Activated naive CD4-positive, alpha-beta T cell treated with anti-CD3 and anti-CD28 coated beads, Interleukin-2, amount 50 U/mL, for 72 hours (primary cell): ENCODE measurements at regions not wholly inside any gene's neighbourhood (a gene's known extent, or its start where the extent isn't known, plus 50 kb on each side); places are given as distances from the start of the nearest gene placed in this dataset.

ENCODE experiments used
- ATAC-seq, 2 donors: fragments of 150-1000 bp; cut with Tn5 transposase; 2 replicates each; pipeline ENCODE4 v1.10.0; 2021; ENCODE audit warnings: mild to moderate bottlenecking in 2 of 2, moderate library complexity in 2 of 2
- DNase-seq, 2 donors: peaks; one replicate each; pipeline ENCODE4 v3.0.0; 2021 to 2022; ENCODE audit warnings: low spot score in 2 of 2
- H3K27ac Mint-ChIP-seq, 2 donors: one replicate each; pipeline ENCODE4 v1.8.0; 2022; ENCODE audit warnings: mild to moderate bottlenecking in 2 of 2, mixed read lengths in 2 of 2
- H3K36me3 Mint-ChIP-seq, 2 donors: one replicate each; pipeline ENCODE4 v1.8.0; 2022; ENCODE audit warnings: mixed read lengths in 2 of 2
- H3K9me3 Mint-ChIP-seq, 2 donors: one replicate each; pipeline ENCODE4 v1.8.0; 2022; ENCODE audit warnings: mixed read lengths in 2 of 2

DNA sequence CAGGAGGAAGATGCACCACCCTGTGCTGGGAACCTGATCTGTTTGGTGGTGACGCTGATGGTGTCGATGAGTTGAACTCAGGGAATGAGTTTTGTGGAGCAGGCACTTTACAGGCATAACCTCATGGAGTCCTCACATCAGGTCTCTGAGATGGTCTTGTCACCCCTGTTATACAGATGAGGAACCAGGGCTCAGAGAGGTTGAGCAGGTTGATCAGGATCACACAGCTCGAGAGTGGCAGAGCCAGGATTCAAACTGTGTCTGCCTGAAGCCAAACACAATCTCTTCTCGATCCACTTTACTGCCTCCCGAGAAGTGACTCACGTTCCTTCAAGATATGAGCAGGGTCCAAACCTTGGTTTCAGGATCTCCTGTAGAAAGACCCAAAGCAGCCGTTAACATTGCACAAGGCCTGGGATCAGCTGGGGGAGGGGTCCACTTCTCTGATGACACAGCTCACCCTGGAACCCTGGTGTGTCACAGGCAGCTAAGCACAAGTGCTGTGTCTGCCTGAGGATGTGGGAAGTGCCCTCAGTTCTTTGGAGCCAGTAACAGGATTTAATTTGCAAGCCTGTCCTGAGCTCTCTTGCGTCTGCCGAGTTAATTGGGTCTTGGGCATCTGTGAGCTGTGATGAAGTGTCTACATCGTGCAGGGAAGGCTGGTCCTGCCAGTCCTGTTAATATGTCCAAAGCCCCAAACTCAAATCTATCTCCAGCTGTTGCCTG lies 65.4 kb upstream of the STUM start:
- no peak for DNase-seq
- no peak overlapping the region for H3K27ac Mint-ChIP-seq
- H3K36me3 Mint-ChIP-seq: no peaks in the 10 kb centered on the region
- no peak for ATAC-seq
- no peaks in the 10 kb centered on the region for H3K9me3 Mint-ChIP-seq

DNA sequence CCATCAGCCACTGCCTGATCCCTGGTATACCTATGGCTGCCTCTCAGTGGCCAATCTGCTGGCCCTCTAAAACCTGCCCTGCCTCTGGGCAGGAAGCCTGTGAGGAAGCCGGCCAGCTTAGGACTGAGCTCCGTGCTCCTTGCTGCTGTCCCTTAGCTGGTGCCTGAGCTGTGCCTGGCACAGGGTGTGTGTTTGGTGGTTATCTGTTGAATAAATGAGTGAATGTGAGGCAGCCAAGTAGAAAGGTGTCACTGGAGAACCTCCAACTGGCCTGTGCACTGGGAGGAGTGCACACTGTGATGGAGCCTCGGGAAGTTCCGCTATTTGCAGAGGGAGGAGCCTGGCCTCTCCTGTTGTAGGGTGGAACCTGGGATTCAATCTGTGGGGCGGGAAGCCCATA lies 63.4 kb upstream of the STUM start:
- ATAC-seq: no peak
- no peaks in the 10 kb centered on the region for H3K9me3 Mint-ChIP-seq
- no peak overlapping the region for H3K27ac Mint-ChIP-seq
- DNase-seq: no peak
- H3K36me3 Mint-ChIP-seq: no peaks in the 10 kb centered on the region

DNA sequence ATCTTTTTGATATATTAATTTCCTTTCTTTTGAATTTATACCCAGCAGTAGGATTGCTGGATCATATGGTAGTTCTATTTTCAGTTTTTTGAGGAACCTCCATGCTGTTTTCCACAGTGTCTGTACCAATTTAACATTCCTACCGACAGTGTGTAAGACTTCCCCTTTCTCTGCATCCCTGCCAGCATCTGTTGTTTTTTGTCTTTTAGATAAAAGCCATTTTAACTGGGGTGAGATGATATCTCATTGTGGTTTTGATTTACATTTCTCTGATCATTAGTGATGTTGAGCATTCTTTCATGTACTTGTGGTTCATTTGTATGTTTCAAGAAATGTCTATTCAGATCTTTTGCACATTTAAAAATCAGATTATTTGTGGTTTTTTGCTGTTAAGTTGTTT lies 62.4 kb upstream of the STUM start:
- Mint-ChIP-seq H3K9me3 (no peaks in the 10 kb centered on the region), H3K27ac (no peak overlapping the region), H3K36me3 (no peaks in the 10 kb centered on the region)
- DNase-seq (no peak), ATAC-seq (no peak)

DNA sequence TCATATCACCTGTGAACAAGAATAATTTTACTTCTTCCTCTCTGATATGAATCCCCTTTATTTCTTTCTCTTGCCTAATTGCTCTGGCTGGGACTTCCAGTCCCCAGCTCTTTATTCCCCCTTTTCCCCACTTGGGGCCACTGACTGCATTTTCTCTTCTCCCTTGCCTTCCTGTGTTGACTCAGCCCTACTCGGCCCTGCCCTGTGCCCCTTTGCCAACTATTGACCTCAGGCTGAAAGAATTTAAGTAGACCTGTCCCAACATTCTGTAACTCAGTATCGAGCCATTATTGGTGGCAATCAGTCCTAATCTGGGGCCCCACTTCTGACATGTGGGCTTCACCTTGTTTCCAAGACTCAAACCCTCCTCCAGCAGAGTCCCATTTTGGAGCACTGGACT lies 60.6 kb upstream of the STUM start:
- Mint-ChIP-seq H3K9me3 (no peaks in the 10 kb centered on the region), H3K27ac (peak overlapping the region in 1 of 2 donors; percentile 73), H3K36me3 (no peaks in the 10 kb centered on the region)
- DNase-seq: no peak
- ATAC-seq: no peak

DNA sequence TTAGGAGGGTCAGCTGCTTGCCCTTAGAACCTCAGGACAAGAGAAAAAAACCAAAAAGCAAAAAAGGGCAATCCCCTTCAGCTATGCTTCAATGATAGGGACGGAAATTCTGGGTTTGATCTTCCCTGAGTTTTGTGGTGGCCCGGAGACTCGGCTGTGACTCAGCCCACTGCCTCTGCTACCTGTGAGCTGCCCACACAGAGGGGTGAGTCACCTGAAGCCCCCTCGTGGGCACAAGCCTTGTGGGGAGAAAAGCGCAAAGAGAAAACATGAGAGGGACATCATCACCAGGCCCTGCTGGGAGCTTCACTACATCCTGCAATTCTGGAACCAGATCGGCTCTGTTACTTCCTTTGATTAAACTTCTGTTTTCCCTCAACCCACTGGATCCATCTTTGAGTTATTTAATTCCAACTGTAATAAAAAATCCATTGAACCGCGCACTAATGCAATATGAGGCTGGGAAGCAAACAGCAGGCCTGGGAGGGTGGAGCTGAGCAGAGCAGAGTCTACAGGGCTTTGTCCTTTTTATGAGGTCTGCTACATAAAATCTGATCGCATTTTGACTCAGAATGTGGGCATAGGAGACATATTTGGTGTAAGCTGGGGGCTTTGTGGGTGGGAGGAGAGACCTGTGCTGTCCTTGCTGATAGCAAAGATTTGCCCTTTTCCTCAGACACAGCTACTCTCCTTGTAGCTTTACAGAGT lies 58.7 kb upstream of the STUM start:
- H3K9me3 Mint-ChIP-seq: no peaks in the 10 kb centered on the region
- H3K27ac Mint-ChIP-seq: peak overlapping the region in 1 of 2 donors; percentile 27
- ATAC-seq: peak; percentile 54 to 65
- H3K36me3 Mint-ChIP-seq: no peaks in the 10 kb centered on the region
- DNase-seq: no peak

DNA sequence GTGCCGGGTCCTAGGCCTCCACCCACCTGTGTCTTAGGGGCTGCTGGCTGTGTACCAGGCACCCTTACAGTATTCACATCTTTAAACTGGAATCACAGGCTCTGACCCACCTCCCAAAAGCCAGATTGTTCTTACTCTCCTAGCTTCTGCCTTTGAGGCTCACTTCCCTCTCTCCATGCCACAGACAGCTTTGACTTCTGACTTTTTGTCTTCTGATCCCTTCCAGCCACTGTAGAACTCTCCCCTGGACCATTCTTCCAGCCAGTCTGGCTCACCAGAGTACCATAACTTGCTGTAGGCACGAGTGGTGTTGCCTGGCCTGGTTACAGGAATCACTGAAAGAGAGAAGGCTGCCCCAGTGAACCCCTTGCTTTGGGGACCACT lies 58.1 kb upstream of the STUM start:
- DNase-seq (no peak), ATAC-seq (no peak)
- peak overlapping the region in 1 of 2 donors; percentile 27 for H3K27ac Mint-ChIP-seq
- no peaks in the 10 kb centered on the region for H3K9me3 Mint-ChIP-seq
- H3K36me3 Mint-ChIP-seq: no peaks in the 10 kb centered on the region

DNA sequence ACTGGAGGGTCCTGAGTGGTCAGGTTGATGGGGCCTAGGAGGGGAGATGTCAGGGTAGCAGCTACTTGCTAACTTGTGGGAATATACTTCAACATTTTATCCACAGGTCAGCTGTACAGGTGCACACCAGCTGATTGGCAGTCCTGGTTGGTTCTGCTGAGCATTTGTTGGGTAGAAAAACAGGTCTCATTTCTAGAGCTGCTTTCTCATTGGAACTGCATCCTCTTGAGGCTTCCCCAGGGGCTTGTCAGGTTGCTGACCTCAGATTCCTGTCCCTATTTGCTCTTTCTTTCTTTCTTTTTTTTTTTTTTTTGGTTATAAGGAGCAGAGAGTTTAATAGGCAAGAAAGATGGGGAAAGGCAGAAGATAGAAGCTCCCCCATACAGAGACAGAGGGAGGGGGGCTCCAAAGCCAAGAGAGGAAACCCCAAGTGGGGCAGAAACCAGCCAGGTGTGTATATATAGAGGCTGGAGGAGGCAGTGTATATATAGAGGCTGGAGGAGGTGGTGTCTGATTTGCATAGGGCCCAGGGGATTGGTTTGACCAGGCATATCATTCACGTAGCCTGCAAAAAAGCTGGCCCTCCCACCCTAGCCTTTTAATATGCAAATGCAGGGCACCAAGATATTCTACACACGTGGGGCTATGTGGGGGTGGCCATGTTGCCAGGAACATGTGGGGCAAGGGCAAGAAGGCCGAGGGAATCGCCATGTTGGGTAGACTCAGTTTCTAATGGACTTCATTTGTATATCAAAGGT lies 57.3 kb upstream of the STUM start:
- ATAC-seq: no peak

DNA sequence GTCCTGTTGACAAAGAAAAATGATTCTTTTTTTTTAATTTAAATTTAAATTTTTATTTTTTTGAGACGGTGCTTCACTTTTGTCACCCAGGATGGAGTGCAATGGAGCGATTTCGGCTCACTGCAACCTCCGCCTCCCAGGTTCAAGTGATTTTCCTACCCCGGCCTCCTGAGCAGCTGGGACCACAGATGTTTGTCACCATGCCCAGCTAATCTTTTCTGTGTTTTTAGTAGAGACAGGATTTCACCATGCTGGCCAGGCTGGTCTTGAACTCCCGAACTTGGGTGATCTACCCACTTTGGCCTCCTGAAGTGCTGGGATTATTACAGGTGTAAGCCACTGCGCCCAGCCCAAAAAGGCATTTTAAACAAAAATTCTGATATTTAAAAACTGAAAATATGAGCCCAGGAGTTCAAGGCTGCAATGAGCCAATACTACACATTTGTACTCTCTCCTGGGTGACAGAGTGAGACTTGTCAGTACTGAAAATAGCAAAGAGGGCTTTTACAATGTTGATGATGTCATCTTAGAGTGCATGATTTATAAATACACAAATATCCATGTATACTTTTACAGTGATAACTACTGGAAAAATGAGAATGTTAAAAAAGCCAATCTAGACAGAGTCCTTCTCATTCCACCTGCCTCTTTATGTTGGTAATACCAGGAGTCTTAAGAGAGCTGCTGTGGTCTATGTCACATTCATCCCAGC lies 56.0 kb upstream of the STUM start:
- no peak overlapping the region for H3K27ac Mint-ChIP-seq
- H3K36me3 Mint-ChIP-seq: no peaks in the 10 kb centered on the region
- H3K9me3 Mint-ChIP-seq: no peaks in the 10 kb centered on the region
- no peak for DNase-seq
- no peak for ATAC-seq

More for the DNA sequence above, 57.3 kb upstream of the STUM start:
- H3K27ac Mint-ChIP-seq: no peak overlapping the region
- DNase-seq: no peak
- no peaks in the 10 kb centered on the region for H3K36me3 Mint-ChIP-seq
- H3K9me3 Mint-ChIP-seq: no peaks in the 10 kb centered on the region

DNA sequence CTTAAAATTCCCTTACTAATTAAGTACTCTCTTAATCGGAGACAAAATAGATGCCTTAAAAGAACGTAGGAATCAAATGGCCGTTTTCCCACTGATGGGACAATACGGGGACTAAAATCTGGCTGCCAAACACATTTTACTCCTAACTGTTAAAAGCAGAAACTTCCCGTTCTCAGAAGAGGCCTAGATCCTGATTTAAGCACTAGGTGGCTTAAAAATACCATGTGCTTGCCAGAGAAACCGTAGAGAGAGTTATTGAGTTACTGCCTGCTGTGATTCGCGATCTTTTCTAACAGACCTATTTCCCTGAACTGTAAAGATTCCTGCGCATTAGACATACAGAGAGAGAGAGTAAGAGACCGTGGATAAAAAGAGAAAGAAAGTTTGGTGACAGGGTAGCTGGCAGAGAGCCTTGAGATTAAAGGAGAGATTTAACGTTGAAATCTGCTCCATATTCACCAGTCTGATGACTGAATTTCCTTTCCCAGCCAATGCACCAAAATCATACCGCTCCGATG lies 54.4 kb upstream of the STUM start:
- Mint-ChIP-seq H3K9me3 (no peaks in the 10 kb centered on the region), H3K36me3 (no peaks in the 10 kb centered on the region), H3K27ac (no peak overlapping the region)
- ATAC-seq (no peak), DNase-seq (no peak)

DNA sequence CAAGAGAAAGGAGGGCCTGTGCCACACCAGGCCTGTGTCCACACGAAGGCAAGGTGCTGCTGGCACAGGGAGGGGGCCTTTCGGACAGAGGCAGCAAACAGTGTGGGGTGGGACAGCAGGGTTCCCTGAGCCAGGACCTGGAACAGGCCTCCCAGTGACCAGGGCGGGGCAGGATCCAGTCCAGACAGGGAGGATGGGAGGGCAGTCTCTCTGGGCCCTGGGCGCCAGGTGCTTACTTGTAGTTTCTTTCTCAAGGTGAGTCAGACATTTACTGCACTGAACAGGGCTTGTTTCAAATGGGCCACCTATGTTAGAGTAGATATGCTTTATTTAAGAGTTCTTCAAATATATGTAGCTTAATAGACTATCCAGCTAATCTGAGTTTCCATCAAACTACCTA lies 52.8 kb upstream of the STUM start:
- peaks cover 0 to under 1% of the 10 kb centered on the region in 2 donors for H3K9me3 Mint-ChIP-seq
- DNase-seq (no peak), ATAC-seq (no peak)
- H3K27ac Mint-ChIP-seq: no peak overlapping the region
- no peaks in the 10 kb centered on the region for H3K36me3 Mint-ChIP-seq

DNA sequence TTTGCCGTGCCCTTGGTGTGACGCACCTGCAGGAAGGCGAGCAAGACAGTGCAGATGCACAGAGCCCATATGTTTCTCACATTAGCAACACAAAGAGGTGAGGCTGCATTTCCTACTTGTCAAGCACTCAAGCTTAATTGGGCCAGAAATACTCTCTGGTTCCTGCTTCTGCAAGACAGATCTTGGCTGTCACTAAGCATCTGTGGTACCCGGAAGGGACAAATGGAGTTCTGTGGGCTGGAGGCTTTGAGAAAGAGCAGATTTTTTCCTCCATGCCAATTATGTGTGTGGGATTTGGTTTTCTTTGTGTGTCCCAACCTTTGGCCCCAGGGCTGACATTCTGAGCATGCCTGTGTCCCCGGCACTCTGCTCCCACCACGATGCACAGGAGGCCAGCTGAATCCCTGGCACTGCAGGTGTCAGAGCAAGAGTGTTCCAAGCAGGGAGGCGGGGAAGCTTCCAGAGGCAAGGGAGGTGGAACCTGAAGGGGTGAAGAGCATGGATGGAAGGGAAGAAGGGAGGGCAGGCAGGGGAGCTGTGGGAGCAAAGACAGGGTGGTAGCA lies 52.0 kb upstream of the STUM start:
- Mint-ChIP-seq H3K27ac (no peak overlapping the region), H3K36me3 (no peaks in the 10 kb centered on the region), H3K9me3 (peaks cover 0 to 3% of the 10 kb centered on the region in 2 donors)
- DNase-seq (no peak), ATAC-seq (no peak)

DNA sequence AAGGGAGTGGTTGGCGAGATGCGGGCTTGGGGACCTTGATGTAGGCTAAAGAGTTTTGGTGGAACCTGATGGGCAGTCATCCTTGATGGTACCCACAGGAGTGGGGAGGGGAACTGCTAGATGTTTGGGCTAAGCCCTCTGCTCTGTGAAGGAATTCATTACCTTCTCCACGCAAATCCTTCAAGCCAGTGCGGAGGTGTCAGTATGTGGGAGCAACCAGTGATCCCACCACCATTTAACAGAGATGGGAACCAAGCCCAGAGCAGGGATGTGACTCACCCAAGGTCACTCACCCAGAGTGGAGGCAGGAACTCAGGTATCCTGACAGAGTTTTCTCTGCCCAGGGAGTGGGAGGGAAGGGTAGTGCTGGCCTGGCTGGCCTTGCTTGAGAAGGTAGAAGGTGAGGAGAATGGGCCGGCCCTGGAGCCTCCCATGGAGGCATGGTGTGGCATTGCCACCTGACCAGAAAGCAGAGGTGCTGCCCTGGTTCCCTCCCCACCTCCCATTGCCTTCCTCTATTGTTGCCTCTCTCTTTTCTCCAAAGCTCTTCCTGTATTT lies 51.2 kb upstream of the STUM start:
- no peak overlapping the region for H3K27ac Mint-ChIP-seq
- no peak for ATAC-seq
- H3K36me3 Mint-ChIP-seq: no peaks in the 10 kb centered on the region

DNA sequence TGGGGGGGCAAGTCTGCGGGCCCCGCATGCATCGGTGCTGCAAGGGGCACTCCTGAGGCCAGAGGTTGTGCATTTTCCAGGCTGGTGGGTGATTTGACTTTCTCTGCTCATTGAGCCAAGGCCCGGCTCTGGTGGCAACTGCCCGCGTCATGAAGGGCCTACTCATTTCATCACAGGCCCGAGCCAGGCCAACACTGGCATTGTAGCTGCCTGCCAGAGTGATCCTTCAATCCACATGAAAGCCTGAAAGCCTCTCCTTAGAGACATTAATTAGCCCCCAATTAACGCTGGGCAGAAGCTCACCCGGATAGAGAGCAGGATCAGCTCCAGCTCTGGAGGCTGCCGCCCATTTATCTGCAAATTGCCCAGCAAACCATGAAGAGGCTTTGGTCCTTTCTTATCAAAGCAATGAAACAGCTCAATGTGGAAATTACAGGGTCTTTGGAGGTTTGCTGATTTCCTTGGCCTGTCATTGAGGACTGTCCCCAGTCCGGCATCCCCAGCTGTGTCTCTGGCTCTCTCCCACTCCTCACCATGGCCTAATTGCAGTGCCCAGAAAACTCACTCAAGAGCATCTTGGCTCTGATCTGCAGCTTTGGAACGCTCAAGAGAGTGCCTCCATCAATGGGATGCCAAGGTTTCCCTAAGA lies 50.4 kb upstream of the STUM start:
- Mint-ChIP-seq H3K36me3 (no peaks in the 10 kb centered on the region), H3K27ac (no peak overlapping the region), H3K9me3 (peaks cover 0 to 3% of the 10 kb centered on the region in 2 donors)
- DNase-seq (no peak), ATAC-seq (no peak)

More for the DNA sequence above, 51.2 kb upstream of the STUM start:
- peaks cover 0 to 3% of the 10 kb centered on the region in 2 donors for H3K9me3 Mint-ChIP-seq
- no peak for DNase-seq

DNA sequence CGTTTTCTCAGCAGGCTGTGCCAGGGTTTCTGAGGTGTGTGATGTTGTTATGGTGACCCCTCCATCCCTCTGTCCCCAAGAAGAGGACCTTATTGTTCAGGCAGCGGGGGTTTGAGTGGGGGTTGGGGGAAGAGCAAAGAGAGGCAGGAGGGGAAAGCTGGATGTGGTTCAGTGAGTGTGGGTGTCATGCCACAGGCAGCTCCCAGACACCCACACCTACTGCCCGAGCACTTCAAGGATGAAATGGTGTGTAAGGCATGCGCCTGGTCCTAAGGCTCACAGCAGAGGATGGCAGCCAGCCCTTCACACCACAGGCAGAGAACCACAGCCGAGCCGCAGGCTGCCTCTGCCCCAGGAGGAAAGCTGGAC lies 49.9 kb upstream of the STUM start:
- ATAC-seq (no peak), DNase-seq (no peak)
- Mint-ChIP-seq H3K27ac (no peak overlapping the region), H3K36me3 (no peaks in the 10 kb centered on the region), H3K9me3 (peaks cover 0 to 3% of the 10 kb centered on the region in 2 donors)
